ENCODE measurements at regions not wholly inside any gene's neighbourhood (a gene's known extent, or its start where the extent isn't known, plus 50 kb on each side); places are given as distances from the start of the nearest gene placed in this dataset.

DNA sequence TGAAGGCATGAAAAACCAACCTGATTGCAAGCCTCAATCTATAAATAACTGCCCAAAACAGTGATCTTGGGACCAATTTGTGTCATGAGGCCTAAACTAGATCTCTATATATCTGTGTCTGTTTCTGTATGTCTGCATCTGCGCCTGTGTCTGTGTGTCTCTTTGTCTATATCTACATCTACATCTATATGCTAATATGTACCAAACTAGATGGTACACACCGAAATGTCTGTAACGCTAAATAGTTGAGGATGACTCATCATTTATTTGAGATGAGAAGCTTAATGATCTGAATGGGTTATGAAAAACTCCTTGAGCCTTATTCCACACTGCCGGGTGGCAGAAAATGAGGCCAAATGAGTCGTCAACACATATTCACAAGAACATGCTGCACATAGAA is 982.3 kb downstream of the ROBO2 start:
- TF ChIP-seq, protein P1, sequence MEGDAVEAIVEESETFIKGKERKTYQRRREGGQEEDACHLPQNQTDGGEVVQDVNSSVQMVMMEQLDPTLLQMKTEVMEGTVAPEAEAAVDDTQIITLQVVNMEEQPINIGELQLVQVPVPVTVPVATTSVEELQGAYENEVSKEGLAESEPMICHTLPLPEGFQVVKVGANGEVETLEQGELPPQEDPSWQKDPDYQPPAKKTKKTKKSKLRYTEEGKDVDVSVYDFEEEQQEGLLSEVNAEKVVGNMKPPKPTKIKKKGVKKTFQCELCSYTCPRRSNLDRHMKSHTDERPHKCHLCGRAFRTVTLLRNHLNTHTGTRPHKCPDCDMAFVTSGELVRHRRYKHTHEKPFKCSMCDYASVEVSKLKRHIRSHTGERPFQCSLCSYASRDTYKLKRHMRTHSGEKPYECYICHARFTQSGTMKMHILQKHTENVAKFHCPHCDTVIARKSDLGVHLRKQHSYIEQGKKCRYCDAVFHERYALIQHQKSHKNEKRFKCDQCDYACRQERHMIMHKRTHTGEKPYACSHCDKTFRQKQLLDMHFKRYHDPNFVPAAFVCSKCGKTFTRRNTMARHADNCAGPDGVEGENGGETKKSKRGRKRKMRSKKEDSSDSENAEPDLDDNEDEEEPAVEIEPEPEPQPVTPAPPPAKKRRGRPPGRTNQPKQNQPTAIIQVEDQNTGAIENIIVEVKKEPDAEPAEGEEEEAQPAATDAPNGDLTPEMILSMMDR (optimal IDR thresholded peaks at IDR 0.05 in 1 of 3, IDR thresholded peaks at IDR 0.05 in 1 of 3, conservative IDR thresholded peaks at IDR 0.05 in 1 of 3; ENCODE audit: extremely low read depth in 1 of 3, insufficient read depth in 2 of 3, low read length in 3 of 3): no peak
- TF ChIP-seq EZH2 (IDR thresholded peaks at IDR 0.05; ENCODE audit: low read length): no peak

All from keratinocyte (primary cell).